GM15510 (cell line): ENCODE measurements at regions not wholly inside any gene's neighbourhood (a gene's known extent, or its start where the extent isn't known, plus 50 kb on each side); places are given as distances from the start of the nearest gene placed in this dataset.

Experiments used
- POLR2A ChIP-seq: IDR thresholded peaks from 3 replicates; pipeline ENCODE4 v1.6.1; 2011; ENCODE audit warnings: borderline replicate concordance; ENCODE audit not compliant: insufficient read length; ENCODE audit errors: extremely low read depth

DNA sequence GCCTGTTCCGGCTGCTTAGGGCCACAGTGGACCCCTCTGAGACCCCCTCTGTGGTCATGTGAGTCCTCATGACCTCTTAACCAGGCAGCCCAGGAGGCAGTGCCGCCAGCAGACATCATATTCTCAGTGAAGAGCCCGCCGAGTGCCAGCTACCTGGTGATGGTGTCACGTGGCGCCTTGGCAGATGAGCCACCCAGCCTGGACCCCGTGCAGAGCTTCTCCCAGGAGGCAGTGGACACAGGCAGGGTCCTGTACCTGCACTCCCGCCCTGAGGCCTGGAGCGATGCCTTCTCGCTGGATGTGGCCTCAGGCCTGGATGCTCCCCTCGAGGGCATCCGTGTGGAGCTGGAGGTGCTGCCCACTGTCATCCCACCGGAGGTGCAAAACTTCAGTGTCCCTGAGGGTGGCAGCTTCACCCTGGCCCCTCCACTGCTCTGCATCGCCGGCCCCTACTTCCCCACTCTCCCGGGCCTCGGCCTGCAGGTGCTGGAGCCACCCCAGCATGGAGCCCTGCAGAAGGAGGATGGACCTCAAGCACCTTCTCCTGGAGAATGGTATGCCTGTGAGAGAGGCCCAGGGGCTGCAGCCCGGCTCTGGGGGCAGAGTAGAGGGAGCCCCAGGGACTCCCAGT lies 176.1 kb downstream of the TBC1D2B start:
- TF ChIP-seq POLR2A, result no peak

DNA sequence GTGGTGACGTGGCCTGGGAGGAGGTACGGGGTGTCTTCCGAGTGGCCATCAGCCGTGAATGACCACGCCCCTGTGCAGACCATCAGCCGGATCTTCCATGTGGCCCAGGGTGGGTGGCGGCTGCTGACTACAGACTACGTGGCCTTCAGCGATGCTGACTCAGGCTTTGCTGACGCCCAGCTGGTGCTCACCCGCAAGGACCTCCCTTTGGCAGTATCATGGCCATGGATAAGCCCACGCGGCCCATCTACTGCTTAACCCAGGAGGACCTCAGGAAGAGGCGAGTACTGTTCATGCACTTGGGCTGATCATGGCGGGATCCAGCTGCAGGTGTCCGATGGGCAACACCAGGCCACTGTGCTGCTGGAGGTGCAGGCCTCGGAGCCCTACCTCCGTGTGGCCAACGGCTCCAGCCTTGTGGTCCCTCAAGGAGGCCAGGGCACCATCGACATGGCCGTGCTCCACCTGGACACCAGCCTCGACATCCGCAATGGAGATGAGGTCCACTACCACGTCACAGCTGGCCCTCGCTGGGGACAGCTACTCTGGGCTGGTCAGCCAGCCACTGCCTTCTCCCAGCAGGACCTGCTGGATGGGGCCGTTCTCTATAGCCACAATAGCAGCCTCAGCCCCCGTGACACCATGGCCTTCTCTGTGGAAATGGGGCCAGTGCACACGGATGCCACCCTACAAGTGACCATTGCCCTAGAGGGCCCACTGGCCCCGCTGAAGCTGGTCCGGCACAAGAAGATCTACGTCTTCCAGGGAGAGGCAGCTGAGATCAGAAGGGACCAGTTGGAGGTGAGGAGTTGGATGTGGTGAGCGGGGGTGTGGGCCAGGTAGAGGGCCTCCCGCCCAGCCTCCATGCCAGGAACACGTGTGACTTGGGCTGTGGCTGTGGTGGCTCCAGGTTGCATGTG lies 178.4 kb downstream of the TBC1D2B start:
- TF ChIP-seq POLR2A, result no peak

DNA sequence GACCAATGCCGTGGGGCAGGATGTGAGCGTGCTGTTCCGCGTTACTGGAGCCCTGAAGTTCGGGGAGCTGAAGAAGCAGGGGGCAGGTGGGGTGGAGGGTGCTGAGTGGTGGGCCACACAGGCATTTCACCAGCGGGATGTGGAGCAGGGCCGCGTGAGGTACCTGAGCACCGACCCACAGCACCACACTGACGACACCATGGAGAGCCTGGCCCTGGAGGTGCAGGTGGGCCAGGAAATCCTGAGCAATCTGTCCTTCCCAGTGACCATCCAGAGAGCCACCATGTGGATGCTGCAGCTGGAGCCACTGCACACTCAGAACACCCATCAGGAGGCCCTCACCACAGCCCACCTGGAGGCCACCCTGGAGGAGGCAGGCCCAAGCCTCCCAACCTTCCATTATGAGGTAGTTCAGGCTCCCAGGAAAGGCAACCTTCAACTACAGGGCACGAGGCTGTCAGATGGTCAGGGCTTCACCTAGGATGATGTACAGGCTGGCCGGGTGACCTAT lies 179.6 kb downstream of the TBC1D2B start:
- no peak for TF ChIP-seq POLR2A

DNA sequence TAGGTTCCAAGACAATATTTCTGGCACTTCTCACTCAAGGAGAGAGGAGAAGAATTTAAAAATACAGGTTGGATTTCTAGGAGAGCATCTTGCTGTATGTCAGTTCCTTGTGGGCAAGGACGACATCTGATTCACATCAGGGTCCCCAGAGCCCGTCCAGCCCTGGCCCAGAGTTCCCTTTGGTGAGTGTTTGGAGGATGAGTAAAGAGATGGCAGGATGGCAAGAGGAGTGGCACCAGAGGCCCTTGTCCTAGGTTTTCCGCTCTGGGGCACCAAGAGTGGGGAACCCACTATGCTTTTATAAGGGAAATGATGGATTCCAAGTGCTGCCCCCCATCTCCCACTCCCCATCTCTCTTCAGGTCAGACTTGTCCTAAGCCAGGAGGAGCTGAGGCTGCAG lies 181.8 kb downstream of the TBC1D2B start:
- no peak for TF ChIP-seq POLR2A

DNA sequence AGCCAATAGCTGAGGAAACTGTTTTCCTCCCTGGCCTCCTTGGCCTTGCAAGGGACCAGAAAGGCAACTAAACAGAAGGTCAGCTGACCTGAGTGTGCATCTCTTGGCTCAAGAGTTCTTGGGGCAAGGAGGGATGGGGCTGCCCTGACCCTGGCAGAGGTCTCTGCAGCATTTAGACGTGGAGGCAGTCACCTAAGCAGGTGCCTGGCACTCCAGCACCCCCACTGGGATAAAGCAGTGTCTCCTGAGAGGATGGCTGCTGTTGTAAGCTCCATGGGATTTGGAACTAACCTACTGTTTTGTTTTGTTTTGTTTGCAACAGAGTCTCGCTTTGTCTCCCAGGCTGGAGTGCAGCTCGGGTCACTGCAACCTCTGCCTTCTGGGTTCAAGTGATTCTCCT lies 185.2 kb downstream of the TBC1D2B start:
- no peak for TF ChIP-seq POLR2A

DNA sequence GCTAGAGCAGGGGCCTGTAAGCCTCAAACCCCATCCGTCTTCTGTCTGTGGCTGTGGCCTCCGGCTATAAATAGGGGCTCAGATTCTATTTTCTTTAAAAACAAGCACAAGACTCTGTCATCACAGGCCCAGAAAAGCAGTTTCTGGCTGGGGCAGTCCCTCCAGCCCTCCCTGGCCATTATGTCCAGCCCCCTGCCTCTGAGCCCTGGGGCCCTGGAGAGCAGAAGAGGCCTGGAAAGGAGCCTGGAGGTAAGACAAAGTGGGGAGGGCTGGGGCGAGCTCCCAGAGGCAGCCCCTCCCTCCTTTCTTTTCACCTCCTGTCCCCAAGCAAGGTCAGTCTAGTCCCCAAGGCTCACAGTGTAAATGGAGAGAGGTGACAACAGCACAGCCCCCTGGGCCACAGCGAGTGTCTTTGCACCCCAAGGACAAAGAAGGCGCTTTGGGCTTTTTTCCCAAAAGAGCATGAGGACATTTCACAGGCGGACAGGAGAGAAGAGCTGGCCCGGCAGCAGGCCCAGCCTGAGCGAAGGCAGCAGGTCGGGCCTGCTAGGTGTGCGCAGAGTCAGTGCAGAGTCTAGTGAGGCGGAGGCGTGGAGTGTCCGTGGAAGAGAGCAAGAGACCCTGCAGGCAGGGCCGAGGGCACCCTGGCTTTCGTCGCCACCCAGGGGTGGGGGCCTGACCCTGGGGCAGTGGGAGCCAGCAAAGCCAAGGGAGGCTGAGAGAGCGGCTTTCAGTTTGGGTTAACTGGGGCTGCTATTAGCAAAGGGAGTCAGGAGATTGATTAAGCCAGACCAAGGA lies 188.3 kb downstream of the TBC1D2B start:
- no peak for TF ChIP-seq POLR2A

DNA sequence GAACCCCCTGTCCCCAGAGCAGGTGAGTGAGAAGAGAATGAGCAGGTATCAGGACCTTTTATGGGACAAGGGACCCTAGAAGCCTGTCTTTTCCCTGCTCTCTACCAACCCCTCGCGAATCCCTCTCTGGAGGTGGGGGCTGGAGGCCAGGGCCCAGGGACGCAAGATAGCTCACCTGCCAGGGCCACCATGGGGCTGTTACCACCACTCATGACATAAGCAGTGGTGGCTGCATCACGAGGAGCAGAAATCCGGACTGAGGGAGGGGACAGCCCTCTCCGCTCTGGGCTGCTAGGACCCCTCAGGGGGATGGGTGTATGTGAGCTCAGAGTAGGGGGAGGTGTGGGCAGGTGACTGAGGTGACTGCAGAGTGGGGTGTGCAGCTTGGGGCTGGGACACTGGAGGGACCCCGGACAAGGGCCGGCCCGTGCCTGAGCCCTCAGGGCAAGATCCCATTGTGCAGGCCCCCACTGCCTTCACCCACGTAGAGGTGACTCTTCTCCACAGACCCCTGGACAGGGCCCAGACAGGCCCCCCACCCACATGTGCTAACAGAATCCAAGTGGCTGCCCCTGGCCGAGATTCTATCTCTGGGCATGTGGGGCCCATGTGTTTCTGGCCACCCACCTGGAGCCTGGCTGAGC lies 190.6 kb downstream of the TBC1D2B start:
- TF ChIP-seq POLR2A, result no peak

DNA sequence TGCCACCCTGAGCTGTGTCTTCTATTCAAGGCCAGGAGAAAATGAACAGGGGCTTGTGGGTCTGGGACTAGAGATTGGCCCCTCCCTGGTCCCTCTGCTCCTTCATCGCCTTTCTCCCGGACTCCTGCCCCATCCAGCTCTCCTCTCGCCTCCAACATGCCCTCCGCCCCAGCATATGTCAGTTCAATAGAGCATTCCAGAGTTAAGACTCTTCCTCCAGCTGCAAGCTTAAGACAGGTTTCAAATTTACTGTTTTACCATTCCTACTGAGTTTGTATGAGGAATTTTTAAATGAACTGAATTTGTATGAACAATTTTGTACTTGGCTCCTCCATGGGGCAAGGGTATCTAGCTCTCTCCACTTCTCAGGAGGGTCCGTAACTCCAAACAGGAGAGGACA lies 195.6 kb downstream of the TBC1D2B start:
- no peak for TF ChIP-seq POLR2A

DNA sequence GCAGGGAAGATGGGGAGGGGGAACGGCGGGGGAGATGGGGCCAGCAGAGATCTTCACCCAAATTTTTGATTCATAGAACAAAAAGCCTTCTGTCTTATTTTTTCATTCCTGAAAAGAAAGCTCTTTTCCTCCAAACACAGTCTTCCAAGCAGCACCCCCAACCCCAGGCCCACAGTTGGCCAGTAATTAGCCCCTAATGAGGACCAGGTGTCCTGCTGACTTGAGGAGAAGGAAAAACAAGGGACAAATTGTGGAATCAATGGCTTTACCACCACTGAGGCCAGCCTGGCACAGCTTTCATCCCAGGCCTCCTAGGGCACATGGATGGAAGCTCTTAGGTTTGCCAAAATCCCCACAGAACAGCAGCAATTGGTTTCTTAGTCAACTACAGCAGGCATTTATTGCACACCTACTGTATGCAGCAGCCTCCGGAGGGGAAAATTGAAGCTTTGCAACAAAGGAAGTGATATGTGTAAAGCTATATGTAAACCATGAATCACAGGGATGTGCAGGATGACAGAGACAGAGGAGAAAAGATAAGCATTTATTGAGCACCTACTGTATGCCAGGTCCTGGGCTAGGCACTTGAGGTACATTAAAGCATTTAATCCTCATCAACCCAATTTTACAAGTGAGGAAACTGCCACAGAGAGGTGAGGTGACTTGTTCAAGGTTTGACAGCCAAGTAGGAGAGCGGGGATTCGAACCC lies 199.5 kb downstream of the TBC1D2B start:
- no peak for TF ChIP-seq POLR2A

DNA sequence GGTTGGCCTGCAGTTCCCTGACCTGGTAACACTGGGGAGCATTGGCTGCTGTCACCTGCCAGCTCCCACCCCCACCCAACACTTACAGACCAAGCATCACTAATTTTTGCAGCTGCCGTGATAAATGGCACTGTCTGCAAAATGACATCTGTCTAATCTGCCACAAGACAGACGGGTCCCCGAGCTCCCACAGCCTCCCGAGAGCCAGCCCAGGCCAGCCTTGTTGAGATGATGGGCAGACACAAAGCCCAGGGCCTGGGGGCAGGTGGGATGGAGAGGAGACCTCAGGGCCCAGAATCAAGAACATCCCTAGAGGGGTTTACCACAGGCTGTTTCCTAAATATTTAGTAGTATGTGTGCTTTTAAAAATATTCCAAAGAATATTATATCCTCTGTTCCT lies 203.4 kb downstream of the TBC1D2B start:
- no peak for TF ChIP-seq POLR2A

DNA sequence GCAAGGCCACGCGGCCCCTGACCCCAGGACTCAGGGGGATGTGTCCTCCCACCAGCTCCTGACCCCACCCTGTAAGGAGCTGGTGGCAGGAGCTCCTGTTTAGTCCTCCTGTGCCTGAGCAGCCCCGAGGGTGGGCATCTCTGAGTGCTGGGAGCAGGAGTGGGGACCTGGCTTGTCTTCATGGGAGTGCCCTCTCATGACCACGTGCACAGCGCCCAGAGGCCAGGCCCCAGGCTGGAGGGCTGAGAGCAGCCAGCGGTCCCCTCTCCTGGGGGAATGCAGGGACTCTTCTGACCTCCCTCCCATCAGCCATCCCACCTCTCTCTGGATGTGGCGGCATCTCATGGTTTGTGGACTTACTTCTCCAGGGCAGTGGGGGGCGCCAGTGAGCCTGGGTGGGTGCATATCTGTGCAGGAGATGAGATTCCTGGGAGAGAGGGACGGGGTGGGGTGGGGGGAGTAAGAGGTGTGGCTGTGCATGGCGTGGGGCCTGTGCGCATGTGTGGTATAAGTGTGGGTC lies 205.6 kb downstream of the TBC1D2B start:
- no peak for TF ChIP-seq POLR2A

DNA sequence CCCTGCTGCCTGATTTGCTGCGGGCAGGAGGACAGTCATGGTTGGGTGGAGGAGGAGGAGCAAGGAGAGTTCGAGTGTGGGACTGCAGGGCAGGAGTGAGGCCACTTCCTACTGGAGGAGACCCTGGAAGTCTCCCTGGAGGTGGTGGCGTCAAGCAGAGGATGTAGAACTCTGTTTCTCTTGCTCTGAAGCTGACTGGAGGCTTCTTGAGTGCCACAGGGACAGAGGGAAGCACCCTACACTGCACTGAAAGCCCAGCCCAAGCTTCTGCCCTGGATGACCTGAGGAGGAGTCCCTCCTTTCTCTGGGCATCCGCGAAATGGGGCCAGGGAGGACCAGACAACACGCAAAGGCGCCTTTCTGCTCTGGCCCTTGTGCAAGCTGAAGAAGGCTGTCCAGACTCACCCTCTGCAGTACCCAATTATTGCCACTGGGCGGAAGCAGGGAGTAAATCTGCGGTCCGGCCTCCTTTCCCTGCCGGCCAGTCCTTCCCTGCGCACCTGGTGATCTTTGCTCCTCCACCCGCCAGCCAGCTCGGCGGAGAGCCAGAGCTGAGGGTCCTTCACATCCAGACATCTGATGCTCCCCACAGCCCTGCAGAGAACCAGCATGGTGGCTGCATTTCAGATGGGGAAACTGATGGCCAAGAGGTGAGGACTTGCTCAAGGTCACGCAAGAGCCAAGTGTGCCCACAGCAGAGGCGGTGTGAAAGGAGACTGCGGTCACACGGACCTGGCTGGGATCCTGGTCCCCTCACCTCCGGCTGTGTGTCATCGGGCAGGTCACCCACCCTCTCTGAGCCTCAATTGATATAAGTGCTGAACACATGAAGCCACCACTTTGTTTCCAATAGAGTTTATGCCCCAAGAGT lies 207.1 kb downstream of the TBC1D2B start:
- TF ChIP-seq POLR2A, result no peak
